ENCODE measurements at regions not wholly inside any gene's neighbourhood (a gene's known extent, or its start where the extent isn't known, plus 50 kb on each side); places are given as distances from the start of the nearest gene placed in this dataset.
"Not testable (repeated sequence)": the region's sequence is repeated elsewhere in the genome, so short reads cannot be mapped to it uniquely, and the experiment has no call there.

DNA sequence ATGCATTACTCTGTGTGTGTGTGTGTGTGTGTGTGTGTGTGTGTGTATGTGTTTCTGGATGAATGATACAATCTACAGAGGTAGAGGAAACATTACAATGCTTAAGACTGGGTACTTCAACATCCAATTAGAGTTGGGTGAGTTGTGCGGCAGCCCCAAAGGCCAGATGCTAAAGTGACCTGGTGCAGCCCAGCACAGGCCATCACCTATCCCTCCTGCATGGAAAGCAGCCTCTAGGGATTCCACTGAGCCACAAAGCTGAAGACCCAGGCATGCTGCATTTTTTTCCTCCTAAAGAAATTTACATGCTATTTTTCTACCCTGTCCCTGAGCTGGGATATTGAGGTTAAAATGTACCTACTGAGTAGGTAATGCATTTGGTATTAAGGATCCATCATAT, 79.1 kb upstream of the ETAA1 start:
- no peak for ATAC-seq
- H3K4me1 Mint-ChIP-seq, result no peaks in the 10 kb centered on the region

DNA sequence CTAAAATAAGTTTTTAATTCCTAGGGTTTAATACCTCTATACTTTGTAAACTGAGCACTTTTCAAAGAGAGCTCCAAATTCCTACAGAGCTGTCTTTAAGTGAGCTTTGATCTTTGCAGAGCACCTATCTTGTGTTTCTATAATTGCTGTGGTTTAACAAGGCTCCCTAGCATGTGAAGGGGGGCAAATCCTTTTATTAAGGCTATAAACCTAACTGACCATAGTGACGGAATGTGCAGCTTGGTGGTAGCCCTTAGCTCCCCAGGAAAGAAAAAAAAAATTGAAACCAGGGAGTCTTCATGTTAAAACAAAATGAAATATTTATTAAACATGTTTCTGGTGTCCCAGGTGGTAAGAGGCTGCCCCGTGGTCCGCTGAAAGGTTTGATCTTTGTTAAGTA, 78.6 kb upstream of the ETAA1 start:
- H3K36me3 Mint-ChIP-seq, result no peaks in the 10 kb centered on the region
- POLR2A ChIA-PET, result no interaction called here
- DNase-seq, result no peak
- no peak overlapping the region for H3K4me3 Mint-ChIP-seq
- H3K4me1 Mint-ChIP-seq, result no peaks in the 10 kb centered on the region
- H3K27ac Mint-ChIP-seq, result no peak overlapping the region
- peaks cover 0 to 2% (median 0%) of the 10 kb centered on the region in 5 donors for H3K27me3 Mint-ChIP-seq
- no peak for ATAC-seq
- H3K9me3 Mint-ChIP-seq, result no peaks in the 10 kb centered on the region

More for the DNA sequence above, 79.1 kb upstream of the ETAA1 start:
- POLR2A ChIA-PET, result no interaction called here
- peaks cover 0 to 2% (median 0%) of the 10 kb centered on the region in 5 donors for H3K27me3 Mint-ChIP-seq
- no peaks in the 10 kb centered on the region for H3K36me3 Mint-ChIP-seq
- no peak overlapping the region for H3K4me3 Mint-ChIP-seq
- DNase-seq, result no peak
- H3K9me3 Mint-ChIP-seq, result no peaks in the 10 kb centered on the region
- no peak overlapping the region for H3K27ac Mint-ChIP-seq

GRCh38 chr2:67318993-67319481, 78.1 kb upstream of the ETAA1 start:
- peaks cover 0 to 2% (median 0%) of the 10 kb centered on the region in 5 donors for H3K27me3 Mint-ChIP-seq
- ATAC-seq, result no peak
- no peak overlapping the region for H3K4me3 Mint-ChIP-seq
- no peaks in the 10 kb centered on the region for H3K9me3 Mint-ChIP-seq
- no peaks in the 10 kb centered on the region for H3K4me1 Mint-ChIP-seq
- H3K27ac Mint-ChIP-seq, result no peak overlapping the region
- DNase-seq, result no peak
- POLR2A ChIA-PET, result no interaction called here
- no peaks in the 10 kb centered on the region for H3K36me3 Mint-ChIP-seq

DNA sequence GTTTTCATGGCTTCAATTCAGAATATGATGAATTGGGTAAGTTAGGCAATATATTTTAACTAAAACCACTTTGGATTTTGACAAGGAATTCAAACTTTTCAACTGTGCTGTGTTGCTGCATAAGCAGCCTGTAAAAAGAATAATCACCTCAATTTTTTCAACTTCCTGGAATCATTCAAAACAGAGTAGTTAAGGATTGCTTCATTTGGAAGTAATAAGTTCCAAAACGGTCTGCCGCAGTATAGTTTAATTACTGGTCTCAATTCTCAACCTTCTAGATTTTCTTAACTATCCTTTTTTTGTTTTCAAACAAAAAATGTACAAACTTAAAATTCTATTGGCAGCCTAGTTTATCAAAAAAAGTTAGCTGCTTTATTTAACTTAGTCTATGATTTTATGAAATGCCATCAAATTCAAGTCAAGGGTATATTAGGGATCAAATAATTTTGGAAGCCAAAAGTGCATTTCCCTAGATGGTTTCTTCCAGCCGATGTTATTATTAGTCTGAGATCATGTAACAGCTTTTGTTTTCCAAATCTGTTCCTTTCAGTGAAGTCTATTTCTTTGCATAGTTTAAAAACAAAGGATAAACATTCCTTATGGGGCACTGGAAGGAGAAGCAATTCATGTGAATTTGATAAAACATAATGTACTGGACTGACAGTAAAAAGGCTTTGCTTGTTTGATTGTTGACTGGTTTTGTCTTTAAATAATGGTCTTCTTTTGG, 76.1 kb upstream of the ETAA1 start:
- H3K36me3 Mint-ChIP-seq, result no peaks in the 10 kb centered on the region
- H3K9me3 Mint-ChIP-seq, result no peaks in the 10 kb centered on the region
- ATAC-seq, result no peak
- H3K4me1 Mint-ChIP-seq, result no peaks in the 10 kb centered on the region
- no peak overlapping the region for H3K4me3 Mint-ChIP-seq
- no peak for DNase-seq
- POLR2A ChIA-PET, result no interaction called here
- no peak overlapping the region for H3K27ac Mint-ChIP-seq
- peaks cover 0 to 7% (median 0%) of the 10 kb centered on the region in 5 donors for H3K27me3 Mint-ChIP-seq

DNA sequence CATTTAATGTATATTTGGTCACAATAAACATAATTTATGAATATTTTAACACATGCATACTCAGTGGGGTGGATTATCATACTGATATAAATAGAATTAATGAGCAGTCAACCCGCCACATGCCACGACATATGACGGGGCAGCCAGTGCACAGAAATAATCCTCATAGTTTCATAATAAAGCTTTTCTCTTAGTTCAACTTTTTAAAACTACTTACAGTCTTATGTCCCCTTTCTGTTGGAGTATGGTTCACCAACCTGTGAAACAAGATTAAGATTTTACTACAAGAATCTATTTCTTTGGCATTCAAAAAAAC, 75.6 kb upstream of the ETAA1 start:
- DNase-seq (no peak), ATAC-seq (no peak)
- Mint-ChIP-seq H3K4me3 (no peak overlapping the region), H3K4me1 (no peaks in the 10 kb centered on the region), H3K27me3 (peaks cover 0 to 7% (median under 1%) of the 10 kb centered on the region in 5 donors), H3K27ac (no peak overlapping the region), H3K9me3 (no peaks in the 10 kb centered on the region), H3K36me3 (no peaks in the 10 kb centered on the region)
- POLR2A ChIA-PET, result no interaction called here

GRCh38 chr2:67322353-67323001, 74.7 kb upstream of the ETAA1 start:
- no peak for DNase-seq
- POLR2A ChIA-PET, result no interaction called here
- Mint-ChIP-seq H3K36me3 (no peaks in the 10 kb centered on the region), H3K27ac (no peak overlapping the region), H3K4me3 (no peak overlapping the region), H3K4me1 (no peaks in the 10 kb centered on the region), H3K9me3 (no peaks in the 10 kb centered on the region), H3K27me3 (peaks cover 0 to 10% (median 4%) of the 10 kb centered on the region in 5 donors)
- ATAC-seq, result no peak

DNA sequence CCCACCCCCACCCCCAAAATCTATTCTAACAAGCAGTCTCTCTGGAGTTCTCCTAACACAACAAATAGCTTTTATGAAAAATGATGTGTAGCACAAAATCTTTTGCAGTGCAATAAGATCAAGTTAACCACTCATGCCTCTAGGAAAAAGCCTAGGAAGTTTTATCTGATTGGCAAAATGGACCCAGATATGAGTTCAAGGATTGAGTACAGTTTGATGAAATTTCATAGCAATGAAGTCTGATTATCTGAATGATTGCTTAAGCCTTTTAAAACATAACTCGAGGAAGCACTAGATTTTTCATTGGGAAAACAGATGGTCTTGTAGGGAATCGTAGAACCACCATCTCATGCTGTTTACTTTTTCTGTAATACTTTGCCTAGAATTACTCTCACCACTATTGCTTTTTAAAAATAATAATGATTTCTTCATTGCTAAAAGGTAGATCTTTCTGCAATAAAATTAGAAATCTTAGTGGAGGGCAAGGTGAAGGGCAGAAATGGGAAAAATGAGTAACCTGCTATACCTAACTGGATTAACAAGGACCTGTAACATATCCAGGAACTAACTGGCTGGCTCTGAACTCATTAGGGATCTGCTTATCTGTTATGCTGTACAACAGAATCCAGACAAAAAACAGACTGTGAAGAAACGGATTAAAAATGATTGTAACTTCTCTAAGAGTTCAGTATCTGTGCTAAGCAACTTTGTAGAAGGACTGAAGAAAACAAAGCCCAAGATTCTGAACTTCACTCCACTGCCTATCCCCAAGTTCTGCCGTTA, 73.7 kb upstream of the ETAA1 start:
- DNase-seq (no peak), ATAC-seq (no peak)
- H3K4me3 Mint-ChIP-seq, result no peak overlapping the region
- POLR2A ChIA-PET, result no interaction called here
- H3K9me3 Mint-ChIP-seq, result no peaks in the 10 kb centered on the region
- no peak overlapping the region for H3K27ac Mint-ChIP-seq
- no peaks in the 10 kb centered on the region for H3K4me1 Mint-ChIP-seq
- peaks cover 0 to 10% (median 4%) of the 10 kb centered on the region in 5 donors for H3K27me3 Mint-ChIP-seq
- no peaks in the 10 kb centered on the region for H3K36me3 Mint-ChIP-seq

DNA sequence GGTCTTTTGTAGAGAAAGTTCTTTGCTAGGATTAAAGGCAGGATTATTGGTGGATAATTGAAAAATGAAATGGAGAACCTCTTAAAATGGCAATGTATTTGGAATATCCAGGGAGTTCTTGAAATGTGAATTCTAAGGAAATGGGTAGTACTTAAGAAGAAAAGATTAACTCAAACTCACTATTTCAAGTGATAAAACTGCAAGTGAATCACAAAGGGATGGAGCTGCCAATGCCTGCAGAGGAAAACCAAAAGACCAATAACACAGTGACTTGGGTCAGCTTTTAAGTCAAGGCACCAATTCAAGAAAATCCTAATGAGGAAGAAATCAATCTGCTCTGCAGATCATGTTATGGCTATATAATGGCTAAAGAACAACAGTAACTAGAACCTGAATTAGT, 67.6 kb upstream of the ETAA1 start:
- H3K27ac Mint-ChIP-seq, result no peak overlapping the region
- H3K9me3 Mint-ChIP-seq, result no peaks in the 10 kb centered on the region
- POLR2A ChIA-PET, result no interaction called here
- H3K4me3 Mint-ChIP-seq, result no peak overlapping the region
- DNase-seq (no peak), ATAC-seq (no peak)
- peaks cover 6 to 27% (median 15%) of the 10 kb centered on the region in 5 donors for H3K27me3 Mint-ChIP-seq
- H3K36me3 Mint-ChIP-seq, result no peaks in the 10 kb centered on the region
- peaks cover 0 to 2% (median 0%) of the 10 kb centered on the region in 4 donors for H3K4me1 Mint-ChIP-seq

DNA sequence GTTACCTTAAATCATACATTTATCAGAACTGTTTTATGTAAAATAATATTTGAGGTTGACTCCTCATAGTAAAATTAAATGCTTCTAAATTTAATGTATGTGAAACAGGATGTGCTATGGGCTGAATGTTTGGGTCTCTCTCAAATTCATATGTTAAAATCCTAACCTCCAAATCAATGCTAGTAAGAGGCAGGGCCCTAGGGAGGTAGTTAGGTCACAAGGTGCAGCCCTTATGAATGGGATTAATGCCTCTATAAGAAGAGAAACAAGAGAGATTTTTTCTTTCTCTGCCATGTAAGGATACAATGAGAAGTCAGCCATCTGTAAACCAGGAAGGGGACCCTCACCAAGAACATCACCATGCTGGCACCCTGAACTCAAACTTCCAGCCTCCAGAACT, 67.2 kb upstream of the ETAA1 start:
- Mint-ChIP-seq H3K4me3 (no peak overlapping the region), H3K27me3 (peaks cover 6 to 22% (median 15%) of the 10 kb centered on the region in 5 donors), H3K9me3 (no peaks in the 10 kb centered on the region), H3K4me1 (peaks cover 0 to 2% (median 0%) of the 10 kb centered on the region in 4 donors), H3K36me3 (no peaks in the 10 kb centered on the region), H3K27ac (no peak overlapping the region)
- DNase-seq (no peak), ATAC-seq (no peak)
- POLR2A ChIA-PET, result no interaction called here

DNA sequence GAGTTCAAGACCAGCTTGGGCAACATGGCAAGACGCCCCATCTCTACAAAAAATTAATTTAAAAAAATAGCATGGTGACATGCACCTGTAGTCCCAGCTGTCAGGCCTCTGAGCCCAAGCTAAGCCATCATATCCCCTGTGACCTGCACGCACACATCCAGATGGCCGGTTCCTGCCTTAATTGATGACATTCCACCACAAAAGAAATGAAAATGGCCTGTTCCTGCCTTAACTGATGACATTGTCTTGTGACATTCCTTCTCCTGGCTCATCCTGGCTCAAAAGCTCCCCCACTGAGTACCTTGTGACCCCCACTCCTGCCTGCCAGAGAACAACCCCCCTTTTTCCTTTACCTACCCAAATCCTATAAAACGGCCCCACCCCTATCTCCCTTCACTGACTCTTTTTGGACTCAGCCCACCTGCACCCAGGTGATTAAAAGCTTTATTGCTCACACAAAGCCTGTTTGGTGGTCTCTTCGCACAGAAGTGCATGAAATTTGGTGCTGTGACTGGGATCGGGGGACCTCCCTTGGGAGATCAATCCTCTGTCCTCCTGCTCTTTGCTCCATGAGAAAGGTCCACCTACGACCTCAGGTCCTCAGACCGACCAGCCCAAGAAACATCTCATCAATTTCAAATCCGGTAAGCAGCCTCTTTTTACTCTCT, 65.6 kb upstream of the ETAA1 start:
- H3K4me1 Mint-ChIP-seq, H3K27ac Mint-ChIP-seq, H3K36me3 Mint-ChIP-seq, H3K4me3 Mint-ChIP-seq, H3K9me3 Mint-ChIP-seq, DNase-seq, ATAC-seq, POLR2A ChIA-PET: not testable (repeated sequence)
- peaks cover 5 to 21% (median 15%) of the 10 kb centered on the region in 5 donors for H3K27me3 Mint-ChIP-seq

- H3K27me3 Mint-ChIP-seq, result peaks cover 4 to 12% (median 5%) of the 10 kb centered on the region in 5 donors
Measured at GRCh38 chr2:67337903-67338302, 59.2 kb upstream of the ETAA1 start.

DNA sequence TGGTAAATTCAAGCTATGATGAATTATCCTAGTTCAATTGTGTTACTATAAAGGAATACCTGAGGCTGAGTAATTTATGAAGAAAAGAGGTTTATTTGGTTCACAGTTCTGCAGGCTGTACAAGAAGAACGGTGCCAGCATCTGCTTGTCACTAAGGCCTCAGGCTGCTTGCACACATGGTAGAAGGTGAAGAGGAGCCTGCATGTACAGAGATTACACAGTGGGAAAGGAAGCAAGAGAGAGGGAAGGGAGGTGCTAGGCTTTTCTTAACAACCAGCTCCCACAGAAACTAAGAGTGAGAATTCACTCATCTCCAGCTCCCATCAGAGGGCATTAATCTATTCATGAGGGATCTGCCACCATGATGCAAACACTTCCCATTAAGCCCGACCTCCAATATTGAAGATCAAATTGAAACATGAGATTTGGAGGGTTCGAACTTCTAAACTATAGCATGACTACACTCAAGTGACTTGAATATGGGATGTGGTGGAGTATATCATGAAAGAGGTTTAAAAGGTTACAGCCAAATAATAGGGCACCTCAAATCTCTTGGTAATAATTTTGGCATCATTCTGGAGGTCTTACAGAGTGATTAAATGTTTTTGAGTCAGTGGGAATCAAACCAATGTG, 58.4 kb upstream of the ETAA1 start:
- no peaks in the 10 kb centered on the region for H3K36me3 Mint-ChIP-seq
- POLR2A ChIA-PET, result no interaction called here
- ATAC-seq (no peak), DNase-seq (no peak)
- H3K9me3 Mint-ChIP-seq, result no peaks in the 10 kb centered on the region
- peaks cover 0 to 8% (median 4%) of the 10 kb centered on the region in 5 donors for H3K27me3 Mint-ChIP-seq
- no peak overlapping the region for H3K27ac Mint-ChIP-seq
- H3K4me3 Mint-ChIP-seq, result no peak overlapping the region
- H3K4me1 Mint-ChIP-seq, result no peaks in the 10 kb centered on the region

More at GRCh38 chr2:67337903-67338302, 59.2 kb upstream of the ETAA1 start:
- Mint-ChIP-seq H3K9me3 (no peaks in the 10 kb centered on the region), H3K4me3 (no peak overlapping the region), H3K27ac (no peak overlapping the region), H3K4me1 (no peaks in the 10 kb centered on the region), H3K36me3 (no peaks in the 10 kb centered on the region)
- DNase-seq, result no peak
- no peak for ATAC-seq
- POLR2A ChIA-PET, result no interaction called here

All from naive thymus-derived CD8-positive, alpha-beta T cell (primary cell).